ENCODE measurements at regions not wholly inside any gene's neighbourhood (a gene's known extent, or its start where the extent isn't known, plus 50 kb on each side); places are given as distances from the start of the nearest gene placed in this dataset.

DNA sequence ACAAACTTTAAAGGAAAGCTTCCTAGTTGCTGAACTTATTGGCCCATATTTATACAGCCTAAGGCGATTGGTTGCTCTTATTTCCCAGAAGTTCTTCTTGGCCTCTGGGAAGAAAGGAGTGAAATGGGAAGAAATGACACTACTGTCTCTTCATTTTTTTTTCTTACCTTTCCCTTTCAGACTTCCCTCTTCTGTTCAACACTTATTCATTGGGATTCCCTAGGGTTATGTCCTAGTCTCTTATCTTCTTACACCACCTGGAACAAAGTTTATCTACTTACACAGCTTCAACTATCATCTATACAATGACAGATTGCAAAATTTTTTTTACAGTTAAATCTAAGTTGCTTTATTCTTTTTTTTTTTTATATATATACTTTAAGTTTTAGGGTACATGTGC, 68.0 kb downstream of the SNX12 start:
- TF ChIP-seq, protein P1, sequence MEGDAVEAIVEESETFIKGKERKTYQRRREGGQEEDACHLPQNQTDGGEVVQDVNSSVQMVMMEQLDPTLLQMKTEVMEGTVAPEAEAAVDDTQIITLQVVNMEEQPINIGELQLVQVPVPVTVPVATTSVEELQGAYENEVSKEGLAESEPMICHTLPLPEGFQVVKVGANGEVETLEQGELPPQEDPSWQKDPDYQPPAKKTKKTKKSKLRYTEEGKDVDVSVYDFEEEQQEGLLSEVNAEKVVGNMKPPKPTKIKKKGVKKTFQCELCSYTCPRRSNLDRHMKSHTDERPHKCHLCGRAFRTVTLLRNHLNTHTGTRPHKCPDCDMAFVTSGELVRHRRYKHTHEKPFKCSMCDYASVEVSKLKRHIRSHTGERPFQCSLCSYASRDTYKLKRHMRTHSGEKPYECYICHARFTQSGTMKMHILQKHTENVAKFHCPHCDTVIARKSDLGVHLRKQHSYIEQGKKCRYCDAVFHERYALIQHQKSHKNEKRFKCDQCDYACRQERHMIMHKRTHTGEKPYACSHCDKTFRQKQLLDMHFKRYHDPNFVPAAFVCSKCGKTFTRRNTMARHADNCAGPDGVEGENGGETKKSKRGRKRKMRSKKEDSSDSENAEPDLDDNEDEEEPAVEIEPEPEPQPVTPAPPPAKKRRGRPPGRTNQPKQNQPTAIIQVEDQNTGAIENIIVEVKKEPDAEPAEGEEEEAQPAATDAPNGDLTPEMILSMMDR (conservative IDR thresholded peaks at IDR 0.05), result no peak
- TF ChIP-seq ZFX (IDR thresholded peaks at IDR 0.05), result no peak
- H3K27ac ChIP-seq, result no peak overlapping the region

DNA sequence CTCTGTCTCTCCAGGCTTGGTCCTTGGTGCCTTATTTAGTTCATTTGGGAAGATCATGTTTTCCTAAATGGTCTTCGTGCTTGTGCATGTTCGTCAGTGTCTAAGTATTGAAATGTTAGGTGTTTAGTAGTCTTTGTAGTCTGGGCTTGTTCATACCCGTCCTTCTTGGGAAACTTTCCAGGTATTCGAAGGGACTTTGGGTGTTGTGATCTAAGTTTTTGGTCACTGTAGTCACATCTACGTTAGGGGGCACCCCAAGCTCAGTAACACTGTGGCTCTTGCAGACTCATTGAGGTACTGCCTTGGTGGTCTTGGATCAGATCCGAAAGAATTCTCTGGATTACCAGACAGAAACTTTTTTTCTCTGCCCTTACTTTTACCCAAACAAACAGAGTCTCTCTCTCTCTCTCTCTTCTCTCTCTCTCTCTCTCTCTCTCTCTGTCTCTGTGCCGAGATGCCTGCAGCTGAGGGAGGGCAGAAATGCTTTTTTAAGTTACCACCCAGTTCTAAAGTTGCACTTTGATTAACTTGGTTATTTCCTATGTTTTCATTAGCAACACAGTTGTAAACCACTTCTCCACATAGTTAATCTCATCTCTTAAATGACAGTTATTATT, 67.6 kb upstream of the SLC7A3 start:
- no peak overlapping the region for H3K27ac ChIP-seq
- no peak for TF ChIP-seq ZFX (IDR thresholded peaks at IDR 0.05)
- TF ChIP-seq, protein P1 (conservative IDR thresholded peaks at IDR 0.05), result 0 out of 2 replicates have a peak, but pooled peaks have one; percentile 4

DNA sequence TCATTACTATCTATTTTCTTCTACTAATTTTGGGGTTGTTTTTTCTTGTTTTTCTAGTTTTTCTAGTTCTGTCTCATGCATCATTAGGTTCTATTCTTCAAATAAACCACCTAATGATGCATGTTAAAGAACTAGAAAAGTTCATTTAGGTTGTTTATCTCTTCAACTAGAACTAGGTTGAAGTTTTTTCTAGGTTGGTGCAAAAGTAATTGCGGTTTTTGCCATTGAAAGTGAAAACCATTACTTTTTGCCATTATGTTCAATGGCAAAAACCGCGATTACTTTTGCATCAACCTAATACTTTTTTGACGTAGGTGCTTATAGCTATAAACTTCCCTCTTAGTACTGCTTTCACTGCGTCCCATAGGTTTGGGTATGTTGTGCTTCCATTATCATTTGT, 64.4 kb upstream of the SLC7A3 start:
- H3K27ac ChIP-seq, result no peak overlapping the region
- TF ChIP-seq ZFX (IDR thresholded peaks at IDR 0.05), result no peak
- TF ChIP-seq, protein P1 (conservative IDR thresholded peaks at IDR 0.05), result no peak

DNA sequence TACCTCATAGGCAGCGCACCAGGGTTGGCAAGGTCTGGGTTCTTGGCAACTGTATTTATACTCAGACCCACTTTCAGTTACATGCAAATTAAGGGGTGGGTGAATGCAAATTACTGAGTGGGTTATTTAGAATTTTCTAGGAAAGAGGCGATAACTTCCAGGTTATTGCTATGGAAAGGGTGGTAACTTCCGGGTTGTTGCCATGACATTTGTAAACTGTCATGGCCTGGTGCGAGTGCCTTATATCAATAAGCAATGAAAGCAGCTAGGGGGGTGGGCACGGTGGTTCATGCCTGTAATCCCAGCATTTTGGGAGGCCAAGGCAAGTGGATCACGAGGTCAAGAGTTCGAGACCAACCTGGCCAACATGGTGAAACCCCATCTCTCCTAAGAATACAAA, 57.5 kb upstream of the SLC7A3 start:
- TF ChIP-seq, protein P1 (conservative IDR thresholded peaks at IDR 0.05), result no peak
- TF ChIP-seq ZFX (IDR thresholded peaks at IDR 0.05), result no peak
- no peak overlapping the region for H3K27ac ChIP-seq

Data from C4-2B (cell line).